Neural progenitor cell (in vitro differentiated cells): ENCODE measurements at regions not wholly inside any gene's neighbourhood (a gene's known extent, or its start where the extent isn't known, plus 50 kb on each side); places are given as distances from the start of the nearest gene placed in this dataset.

Experiments used
- EZH2 ChIP-seq: fragments of 200-600 bp; sonication (generic); IDR thresholded peaks from 2 replicates; pipeline ENCODE4 v1.6.1; 2017; ENCODE audit warnings: antibody characterized with exemption, mild to moderate bottlenecking, moderate library complexity
- TF ChIP-seq, protein P1 (sequence below): fragments of 200-600 bp; sonication (generic); IDR thresholded peaks from 2 replicates; pipeline ENCODE4 v1.5.1; 2017; ENCODE audit warnings: antibody characterized with exemption, mild to moderate bottlenecking

DNA sequence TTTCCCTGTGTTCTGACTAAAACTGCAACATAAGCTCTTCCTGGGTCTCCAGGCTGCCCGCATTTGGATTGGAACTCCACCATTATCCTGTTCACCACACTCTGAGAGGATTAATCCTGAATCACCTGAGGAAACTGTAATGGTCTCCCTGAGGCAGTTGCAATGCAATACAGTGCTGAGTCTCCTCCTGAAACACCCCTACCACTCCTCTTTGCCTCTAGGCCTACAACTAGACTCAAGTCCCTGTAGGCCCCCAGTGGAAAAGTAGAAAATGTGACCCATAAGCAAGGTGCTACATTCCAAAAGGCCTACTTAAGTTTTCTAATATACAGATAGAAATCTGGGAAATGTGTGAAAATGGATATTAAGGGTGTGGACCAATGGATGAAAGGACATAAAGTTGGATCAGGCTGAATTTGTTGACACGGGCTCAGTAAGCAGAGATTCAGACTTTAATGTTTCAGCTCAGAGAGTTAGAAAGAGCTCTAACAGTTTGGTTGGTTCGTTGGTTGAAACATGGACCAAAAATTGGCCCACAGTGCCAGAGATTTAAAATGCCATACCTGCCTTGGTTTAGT lies 222.3 kb upstream of the ZC3H15 start:
- TF ChIP-seq, protein P1, sequence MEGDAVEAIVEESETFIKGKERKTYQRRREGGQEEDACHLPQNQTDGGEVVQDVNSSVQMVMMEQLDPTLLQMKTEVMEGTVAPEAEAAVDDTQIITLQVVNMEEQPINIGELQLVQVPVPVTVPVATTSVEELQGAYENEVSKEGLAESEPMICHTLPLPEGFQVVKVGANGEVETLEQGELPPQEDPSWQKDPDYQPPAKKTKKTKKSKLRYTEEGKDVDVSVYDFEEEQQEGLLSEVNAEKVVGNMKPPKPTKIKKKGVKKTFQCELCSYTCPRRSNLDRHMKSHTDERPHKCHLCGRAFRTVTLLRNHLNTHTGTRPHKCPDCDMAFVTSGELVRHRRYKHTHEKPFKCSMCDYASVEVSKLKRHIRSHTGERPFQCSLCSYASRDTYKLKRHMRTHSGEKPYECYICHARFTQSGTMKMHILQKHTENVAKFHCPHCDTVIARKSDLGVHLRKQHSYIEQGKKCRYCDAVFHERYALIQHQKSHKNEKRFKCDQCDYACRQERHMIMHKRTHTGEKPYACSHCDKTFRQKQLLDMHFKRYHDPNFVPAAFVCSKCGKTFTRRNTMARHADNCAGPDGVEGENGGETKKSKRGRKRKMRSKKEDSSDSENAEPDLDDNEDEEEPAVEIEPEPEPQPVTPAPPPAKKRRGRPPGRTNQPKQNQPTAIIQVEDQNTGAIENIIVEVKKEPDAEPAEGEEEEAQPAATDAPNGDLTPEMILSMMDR, result no peak
- TF ChIP-seq EZH2, result no peak
